ENCODE measurements at regions not wholly inside any gene's neighbourhood (a gene's known extent, or its start where the extent isn't known, plus 50 kb on each side); places are given as distances from the start of the nearest gene placed in this dataset.

DNA sequence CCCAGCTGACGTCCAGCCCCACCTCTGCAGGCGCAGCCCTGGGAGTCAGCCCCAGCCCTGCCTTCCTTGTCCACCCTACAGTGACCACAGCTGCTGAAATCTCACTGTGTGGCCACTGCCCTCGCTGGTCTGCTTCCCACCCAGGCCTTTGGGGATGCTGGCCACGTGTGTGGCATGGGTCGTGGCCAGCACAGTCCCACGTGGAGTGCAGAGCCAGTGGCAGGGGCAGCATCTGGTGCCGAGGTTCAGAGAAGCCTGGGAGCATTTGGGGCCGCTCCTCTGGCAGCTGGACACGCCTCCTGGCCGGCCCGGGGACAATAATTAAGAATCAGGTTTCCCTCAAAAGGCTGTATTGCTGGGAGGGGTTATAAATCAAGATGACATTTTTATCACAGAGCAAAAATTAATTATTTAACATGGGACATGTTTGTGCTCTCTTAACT, 92.1 kb downstream of the HMX1 start:
- Mint-ChIP-seq H3K27me3 (no peaks in the 10 kb centered on the region), H3K27ac (no peak overlapping the region), H3K4me3 (no peak overlapping the region), H3K4me1 (ENCODE audit: low read depth) (no peaks in the 10 kb centered on the region), H3K36me3 (ENCODE audit: low read depth) (no peaks in the 10 kb centered on the region), H3K9me3 (no peaks in the 10 kb centered on the region)
- no peak for DNase-seq

DNA sequence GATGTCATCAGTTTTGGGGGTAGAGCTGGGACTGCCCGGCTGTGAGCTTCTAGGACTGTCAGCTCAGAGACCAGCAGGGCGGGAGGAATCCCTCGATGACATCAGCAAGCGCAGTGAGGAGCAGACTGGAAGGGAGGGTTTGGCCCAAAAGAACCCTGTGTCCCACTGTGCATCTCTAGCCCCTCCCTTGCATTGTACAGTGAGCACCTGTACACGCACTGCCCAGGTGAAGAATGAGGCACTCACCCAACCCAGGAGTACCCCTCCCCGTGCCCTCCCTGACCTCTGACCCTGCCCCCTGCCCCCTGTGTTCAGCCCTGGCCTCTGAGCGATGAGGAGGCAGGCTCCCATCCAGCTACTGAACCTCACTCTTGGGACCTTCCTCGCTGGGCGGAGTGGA, 92.9 kb downstream of the HMX1 start:
- no peaks in the 10 kb centered on the region for H3K4me1 Mint-ChIP-seq (ENCODE audit: low read depth)
- H3K9me3 Mint-ChIP-seq, result no peaks in the 10 kb centered on the region
- H3K27me3 Mint-ChIP-seq, result no peaks in the 10 kb centered on the region
- no peaks in the 10 kb centered on the region for H3K36me3 Mint-ChIP-seq (ENCODE audit: low read depth)
- H3K4me3 Mint-ChIP-seq, result no peak overlapping the region
- no peak overlapping the region for H3K27ac Mint-ChIP-seq
- no peak for DNase-seq

DNA sequence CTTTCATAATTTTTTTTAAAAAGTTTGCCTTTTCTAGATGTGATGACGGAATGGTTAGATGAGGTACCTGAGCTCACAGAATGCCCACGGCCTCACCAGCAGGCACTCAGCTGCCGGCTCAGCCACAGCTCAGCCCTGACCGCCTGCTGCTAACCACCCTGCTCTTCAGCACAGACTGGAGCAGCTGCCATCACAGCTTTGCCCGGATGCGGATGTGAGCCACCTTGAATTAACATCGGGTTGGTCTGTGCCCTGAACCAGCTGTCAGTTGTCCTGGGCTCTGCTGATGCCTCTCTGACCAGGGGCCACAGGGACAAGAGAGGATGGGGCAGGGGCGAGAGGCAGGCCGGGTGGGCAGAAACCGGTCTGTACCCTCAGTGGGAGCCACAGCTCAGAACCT, 93.3 kb downstream of the HMX1 start:
- H3K9me3 Mint-ChIP-seq, result no peaks in the 10 kb centered on the region
- DNase-seq, result no peak
- H3K27ac Mint-ChIP-seq, result no peak overlapping the region
- no peaks in the 10 kb centered on the region for H3K27me3 Mint-ChIP-seq
- H3K36me3 Mint-ChIP-seq (ENCODE audit: low read depth), result no peaks in the 10 kb centered on the region
- no peak overlapping the region for H3K4me3 Mint-ChIP-seq
- H3K4me1 Mint-ChIP-seq (ENCODE audit: low read depth), result no peaks in the 10 kb centered on the region

DNA sequence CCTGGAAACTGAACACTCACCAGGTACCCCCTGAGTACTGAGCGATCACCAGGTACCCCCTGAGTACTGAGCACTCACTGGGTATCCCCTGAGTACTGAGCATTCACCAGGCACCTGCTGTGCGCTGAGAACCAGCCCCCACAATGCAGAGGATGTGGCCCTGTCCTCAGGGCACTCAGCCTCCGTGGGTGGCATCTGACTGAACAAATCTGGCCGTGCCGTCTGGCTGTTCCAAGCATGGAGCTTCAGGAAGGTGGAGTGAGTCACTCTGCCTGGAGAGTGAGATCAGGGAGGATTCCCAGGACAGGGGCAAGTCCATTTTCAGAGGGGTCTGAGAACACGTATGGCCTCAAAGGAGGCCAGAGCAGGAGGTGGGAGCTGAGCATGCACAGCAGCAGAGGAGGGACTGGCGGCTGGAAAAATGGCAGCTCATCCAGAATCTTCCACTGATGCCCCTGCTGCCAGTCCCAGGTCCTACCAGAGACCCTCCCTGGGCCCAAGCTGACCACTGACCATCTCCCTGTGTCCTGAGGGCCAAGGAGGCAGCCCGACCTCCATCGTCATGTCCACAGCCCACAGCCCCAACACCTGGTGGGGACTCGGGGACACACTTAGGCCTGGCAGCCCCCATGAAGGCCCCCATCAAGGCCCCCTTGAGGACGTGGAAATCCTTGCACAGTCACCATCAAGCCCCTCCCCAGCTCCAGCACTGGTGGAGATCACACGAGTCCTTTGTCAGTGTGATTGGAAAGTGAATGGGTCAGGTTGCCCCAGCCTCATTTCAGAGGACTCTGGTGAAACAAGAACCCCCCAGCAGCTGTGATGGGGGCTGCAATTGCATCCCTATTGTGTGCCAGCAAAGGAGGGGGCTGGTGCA, 94.1 kb downstream of the HMX1 start:
- H3K9me3 Mint-ChIP-seq, result no peaks in the 10 kb centered on the region
- no peak overlapping the region for H3K27ac Mint-ChIP-seq
- no peak for DNase-seq
- H3K4me3 Mint-ChIP-seq, result no peak overlapping the region
- H3K27me3 Mint-ChIP-seq, result no peaks in the 10 kb centered on the region
- H3K36me3 Mint-ChIP-seq (ENCODE audit: low read depth), result no peaks in the 10 kb centered on the region
- H3K4me1 Mint-ChIP-seq (ENCODE audit: low read depth), result no peaks in the 10 kb centered on the region

- no peaks in the 10 kb centered on the region for H3K9me3 Mint-ChIP-seq
- H3K36me3 Mint-ChIP-seq (ENCODE audit: low read depth), result no peaks in the 10 kb centered on the region
- H3K27ac Mint-ChIP-seq, result no peak overlapping the region
- no peaks in the 10 kb centered on the region for H3K27me3 Mint-ChIP-seq
- no peak for DNase-seq
- H3K4me3 Mint-ChIP-seq, result no peak overlapping the region
- no peaks in the 10 kb centered on the region for H3K4me1 Mint-ChIP-seq (ENCODE audit: low read depth)
Observed at GRCh38 chr4:8776366-8776765, 95.3 kb downstream of the HMX1 start.

DNA sequence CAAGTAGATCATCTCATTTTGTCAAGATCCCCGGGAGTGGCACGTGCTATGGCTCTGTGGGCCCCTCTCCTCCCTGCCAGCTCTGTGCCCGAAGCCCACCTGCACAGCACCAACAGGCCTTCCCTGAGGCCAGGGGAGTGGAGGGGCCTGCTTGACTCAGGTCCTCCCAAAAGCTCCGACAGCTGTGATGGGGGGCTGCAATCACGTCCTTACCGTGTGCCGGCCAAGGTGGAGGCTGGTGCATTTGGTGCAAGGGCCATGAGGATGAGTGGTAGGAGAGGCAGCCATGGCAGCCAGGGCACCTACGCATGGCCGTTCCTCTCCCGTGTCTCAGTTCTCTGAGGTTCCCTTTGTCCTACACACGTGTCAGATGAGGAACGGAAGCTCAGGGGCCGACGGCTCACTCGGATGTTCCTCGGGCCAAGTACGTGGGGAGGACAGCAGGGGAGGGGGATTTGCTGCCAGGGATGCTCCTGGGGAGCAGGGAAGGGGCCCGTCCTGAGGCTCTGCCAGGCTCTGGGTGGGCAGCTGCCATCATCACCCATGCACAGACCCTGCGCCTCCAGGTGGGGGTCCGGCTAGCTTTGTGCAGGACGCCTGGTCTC, 95.8 kb downstream of the HMX1 start:
- Mint-ChIP-seq H3K36me3 (ENCODE audit: low read depth) (no peaks in the 10 kb centered on the region), H3K27ac (no peak overlapping the region), H3K9me3 (no peaks in the 10 kb centered on the region), H3K4me3 (no peak overlapping the region), H3K27me3 (no peaks in the 10 kb centered on the region), H3K4me1 (ENCODE audit: low read depth) (no peaks in the 10 kb centered on the region)
- DNase-seq, result no peak

- H3K27me3 Mint-ChIP-seq, result no peaks in the 10 kb centered on the region
- H3K9me3 Mint-ChIP-seq, result no peaks in the 10 kb centered on the region
- DNase-seq, result no peak
- no peak overlapping the region for H3K4me3 Mint-ChIP-seq
- no peaks in the 10 kb centered on the region for H3K4me1 Mint-ChIP-seq (ENCODE audit: low read depth)
- H3K36me3 Mint-ChIP-seq (ENCODE audit: low read depth), result no peaks in the 10 kb centered on the region
- H3K27ac Mint-ChIP-seq, result no peak overlapping the region
Observed at GRCh38 chr4:8775121-8775520, 96.5 kb downstream of the HMX1 start.

DNA sequence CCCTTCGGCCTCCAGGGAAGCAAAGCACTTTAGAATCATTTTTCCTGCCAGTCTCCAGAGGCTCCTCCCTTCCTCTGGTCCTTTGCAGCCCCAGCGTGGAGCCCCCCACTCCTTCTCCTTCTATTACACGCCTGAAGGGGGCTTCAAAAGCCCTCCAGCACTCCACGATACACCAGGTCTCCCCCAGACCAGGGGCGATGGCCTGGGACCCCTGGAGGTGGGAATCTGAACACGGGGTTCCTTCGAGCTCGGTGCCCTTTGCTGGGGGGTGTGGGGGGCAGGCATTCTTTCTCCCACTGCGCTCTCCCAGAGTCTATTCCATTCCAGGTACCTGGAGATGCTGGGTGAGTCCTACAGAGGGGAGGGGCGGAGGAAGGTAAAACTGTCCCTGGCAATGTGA, 97.6 kb downstream of the HMX1 start:
- H3K36me3 Mint-ChIP-seq (ENCODE audit: low read depth), result no peaks in the 10 kb centered on the region
- DNase-seq, result no peak

GRCh38 chr4:8773124-8773931, 98.3 kb downstream of the HMX1 start:
- Mint-ChIP-seq H3K36me3 (ENCODE audit: low read depth) (no peaks in the 10 kb centered on the region), H3K27ac (no peak overlapping the region), H3K27me3 (no peaks in the 10 kb centered on the region), H3K9me3 (no peaks in the 10 kb centered on the region), H3K4me3 (no peak overlapping the region), H3K4me1 (ENCODE audit: low read depth) (no peaks in the 10 kb centered on the region)
- no peak for DNase-seq

More for the DNA sequence above, 97.6 kb downstream of the HMX1 start:
- Mint-ChIP-seq H3K27me3 (no peaks in the 10 kb centered on the region), H3K4me3 (no peak overlapping the region), H3K9me3 (no peaks in the 10 kb centered on the region), H3K27ac (no peak overlapping the region), H3K4me1 (ENCODE audit: low read depth) (no peaks in the 10 kb centered on the region)

- H3K27me3 Mint-ChIP-seq, result no peaks in the 10 kb centered on the region
- H3K4me1 Mint-ChIP-seq (ENCODE audit: low read depth), result no peaks in the 10 kb centered on the region
- H3K36me3 Mint-ChIP-seq (ENCODE audit: low read depth), result no peaks in the 10 kb centered on the region
- H3K4me3 Mint-ChIP-seq, result no peak overlapping the region
- no peak overlapping the region for H3K27ac Mint-ChIP-seq
- no peaks in the 10 kb centered on the region for H3K9me3 Mint-ChIP-seq
- no peak for DNase-seq
Observed at GRCh38 chr4:8772499-8773123, 99.0 kb downstream of the HMX1 start.

DNA sequence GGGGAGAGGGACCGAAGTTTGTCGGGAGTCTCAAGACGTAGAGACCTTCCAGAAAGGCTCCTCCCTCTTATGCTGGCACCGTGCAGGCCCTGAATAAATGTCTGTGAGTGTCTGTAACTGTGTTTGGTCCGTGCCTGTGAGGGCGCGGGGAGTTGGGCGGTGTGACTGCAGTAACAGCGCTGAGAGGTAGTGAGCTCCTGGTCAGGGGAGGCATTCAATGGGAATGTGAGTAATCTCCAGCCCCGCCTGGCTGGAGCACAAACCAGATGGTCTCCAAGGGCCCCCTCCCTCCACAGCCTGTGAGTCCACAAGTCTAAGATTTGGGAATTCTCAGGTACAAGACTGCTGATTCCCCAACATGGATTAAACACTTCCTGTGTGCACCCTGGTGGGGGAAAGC, 100.0 kb downstream of the HMX1 start:
- no peak for DNase-seq
- H3K36me3 Mint-ChIP-seq (ENCODE audit: low read depth), result no peaks in the 10 kb centered on the region
- H3K27ac Mint-ChIP-seq, result no peak overlapping the region
- H3K4me1 Mint-ChIP-seq (ENCODE audit: low read depth), result no peaks in the 10 kb centered on the region
- H3K4me3 Mint-ChIP-seq, result no peak overlapping the region
- no peaks in the 10 kb centered on the region for H3K9me3 Mint-ChIP-seq
- no peaks in the 10 kb centered on the region for H3K27me3 Mint-ChIP-seq

DNA sequence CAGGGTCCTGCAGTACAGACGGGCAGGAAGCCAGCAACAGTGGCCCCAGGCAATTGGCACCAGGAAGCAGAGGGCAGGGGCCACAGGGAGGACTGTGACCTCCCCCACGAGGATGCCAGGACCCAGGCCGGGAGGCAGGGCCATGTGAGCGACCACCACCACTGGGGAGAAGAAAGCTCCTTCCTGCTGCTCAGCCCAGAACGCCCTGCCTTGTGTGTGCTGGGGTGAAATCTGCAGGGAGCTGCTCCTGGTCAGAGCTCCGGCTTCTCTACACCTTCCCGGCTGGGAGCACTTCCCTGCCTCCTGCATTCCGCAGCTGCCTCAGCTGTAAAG, 100.4 kb downstream of the HMX1 start:
- Mint-ChIP-seq H3K4me1 (ENCODE audit: low read depth) (no peaks in the 10 kb centered on the region), H3K9me3 (no peaks in the 10 kb centered on the region), H3K27me3 (no peaks in the 10 kb centered on the region), H3K36me3 (ENCODE audit: low read depth) (no peaks in the 10 kb centered on the region), H3K27ac (no peak overlapping the region), H3K4me3 (no peak overlapping the region)
- DNase-seq, result no peak

GRCh38 chr4:8770518-8771257, 101.0 kb downstream of the HMX1 start:
- Mint-ChIP-seq H3K36me3 (ENCODE audit: low read depth) (no peaks in the 10 kb centered on the region), H3K27me3 (no peaks in the 10 kb centered on the region), H3K4me3 (no peak overlapping the region), H3K27ac (no peak overlapping the region), H3K4me1 (ENCODE audit: low read depth) (no peaks in the 10 kb centered on the region), H3K9me3 (no peaks in the 10 kb centered on the region)
- no peak for DNase-seq
